Left cardiac atrium (tissue), 4 donors: ENCODE measurements at regions not wholly inside any gene's neighbourhood (a gene's known extent, or its start where the extent isn't known, plus 50 kb on each side); places are given as distances from the start of the nearest gene placed in this dataset.
A peak's percentile ranks its signal among the peaks of the same experiment; 100 is the strongest.
"Not testable (repeated sequence)": the region's sequence is repeated elsewhere in the genome, so short reads cannot be mapped to it uniquely, and the experiment has no call there.

ENCODE experiments used
- ATAC-seq, 2 donors: fragments of 200-7000 bp; cut with Tn5 transposase; one replicate each; pipeline ENCODE4 v1.9.1; 2020; ENCODE audit warnings: mild to moderate bottlenecking in 2 of 2, moderate library complexity in 2 of 2
- DNase-seq: peaks from one replicate; pipeline ENCODE4 v3.0.0-alpha.2; 2020
- intact Hi-C, 2 donors: fragments of 100-400 bp; cut with DNase I; formaldehyde crosslinking; loops; one replicate each; pipeline versions ENCODE4 v1.14.1 to v1.15.1; 2022 to 2023
- donor health status: DM: no; HTN: yes; CAD: no.
- donor health status: DM: no; HTN: yes; CAD: no; lungs with severe emphysema.
- donor health status: DM: yes; HTN: yes; CAD: no.
- donor health status: Dilated cardiomyopathy.

DNA sequence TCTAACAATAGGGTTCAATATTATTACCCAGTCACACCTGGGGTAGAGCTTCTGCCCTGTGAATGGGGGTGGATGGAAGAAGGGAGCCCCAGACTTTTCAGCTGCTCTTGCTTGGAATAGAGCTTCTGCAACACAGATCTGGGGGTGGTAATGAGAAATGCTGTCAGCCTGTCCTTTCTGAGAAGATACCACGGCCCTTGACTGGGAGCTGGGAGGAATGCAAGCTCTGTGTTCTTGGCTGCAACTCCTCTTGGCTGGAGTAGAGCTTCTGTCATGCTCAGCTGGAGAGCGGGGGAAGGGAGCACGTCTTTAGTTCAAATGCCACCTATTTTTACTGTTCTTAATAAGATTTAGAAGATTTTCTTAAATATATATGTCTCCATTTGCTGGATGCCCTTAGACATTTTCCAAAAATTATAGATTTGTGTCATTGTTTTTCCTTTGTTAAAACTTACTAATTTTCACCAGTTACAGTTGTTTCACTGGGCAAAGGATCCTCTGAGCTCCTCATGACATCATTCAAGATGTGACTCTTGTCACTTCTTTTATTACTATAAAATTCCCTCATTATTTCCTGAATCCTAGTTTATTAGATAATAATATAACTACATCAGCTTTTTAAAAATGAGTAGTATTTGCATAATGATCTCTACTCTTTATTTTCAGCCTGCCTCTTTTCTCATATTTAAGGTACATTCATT is 180.0 kb upstream of the TGFBR2 start:
- peak; percentile 99 to 100 for ATAC-seq
- intact Hi-C loops: loop anchor here in 1 of 2 donors (10.0 kb wide), 1 partner anchor 82 kb away; no protein-coding TSS in a partner anchor
- peak; percentile 74 for DNase-seq

- DNase-seq: no peak
- intact Hi-C loops: loop anchor here in 1 of 2 donors (10.0 kb wide), 1 partner anchor 83 kb away; no protein-coding TSS in a partner anchor
Observed at GRCh38 chr3:30428251-30428650, 178.2 kb upstream of the TGFBR2 start.

DNA sequence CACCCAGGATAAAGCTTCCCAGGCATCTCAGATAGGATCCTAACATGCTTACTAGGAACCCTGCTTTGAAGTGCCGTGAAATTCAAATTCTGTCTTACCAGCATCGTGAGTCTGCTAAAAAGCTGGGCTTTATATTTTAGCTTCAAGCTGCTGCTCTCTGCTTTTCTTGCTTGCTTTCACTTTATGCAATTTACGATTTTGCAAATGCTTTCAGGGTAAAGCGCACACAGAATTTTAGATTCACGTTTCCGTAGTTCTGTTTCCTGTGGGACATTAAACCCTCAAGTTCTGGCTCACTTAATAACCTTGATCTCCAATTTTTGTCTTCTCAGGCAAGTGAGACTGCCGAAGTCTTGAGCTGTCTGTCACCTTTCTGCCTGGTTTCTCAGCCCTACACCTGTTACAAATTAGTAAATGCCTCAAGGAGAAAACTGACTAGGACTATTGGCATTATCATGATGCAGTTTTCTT is 170.5 kb upstream of the TGFBR2 start:
- intact Hi-C loops: loop anchor here in 1 of 2 donors (5.0 kb wide), 1 partner anchor 114 kb away; no protein-coding TSS in a partner anchor
- DNase-seq (no peak), ATAC-seq (no peak)

More at GRCh38 chr3:30428251-30428650, 178.2 kb upstream of the TGFBR2 start:
- ATAC-seq: no peak

DNA sequence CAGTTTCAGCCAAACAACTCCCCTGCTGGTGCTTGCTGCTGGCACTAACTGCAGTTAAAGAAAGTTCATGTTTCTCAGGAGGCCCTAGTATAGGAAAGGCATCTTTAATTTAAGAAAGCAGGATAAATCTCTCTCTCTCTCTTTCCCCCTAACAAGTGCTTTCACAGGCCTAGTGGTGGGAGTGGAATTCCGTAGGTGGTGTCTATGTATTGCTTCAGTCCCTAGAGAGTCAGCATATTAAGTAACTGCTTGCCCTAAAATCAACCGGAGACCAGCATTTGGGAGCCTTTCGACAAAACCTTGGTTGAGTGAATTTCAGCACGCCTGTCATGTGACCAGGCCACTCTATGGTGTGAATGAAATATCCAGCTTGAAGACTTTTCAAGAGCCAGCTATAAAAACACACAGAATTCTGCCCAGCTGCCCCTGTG is 169.2 kb upstream of the TGFBR2 start:
- intact Hi-C loops: loop anchor here in 1 of 2 donors (5.0 kb wide), 1 partner anchor 115 kb away; no protein-coding TSS in a partner anchor
- ATAC-seq (peak; percentile 63 to 81), DNase-seq (peak; percentile 36)

GRCh38 chr3:30438126-30438525 is 168.3 kb upstream of the TGFBR2 start:
- intact Hi-C loops: loop anchor here in 1 of 2 donors (5.0 kb wide), 1 partner anchor 116 kb away; no protein-coding TSS in a partner anchor
- DNase-seq: no peak
- no peak for ATAC-seq

DNA sequence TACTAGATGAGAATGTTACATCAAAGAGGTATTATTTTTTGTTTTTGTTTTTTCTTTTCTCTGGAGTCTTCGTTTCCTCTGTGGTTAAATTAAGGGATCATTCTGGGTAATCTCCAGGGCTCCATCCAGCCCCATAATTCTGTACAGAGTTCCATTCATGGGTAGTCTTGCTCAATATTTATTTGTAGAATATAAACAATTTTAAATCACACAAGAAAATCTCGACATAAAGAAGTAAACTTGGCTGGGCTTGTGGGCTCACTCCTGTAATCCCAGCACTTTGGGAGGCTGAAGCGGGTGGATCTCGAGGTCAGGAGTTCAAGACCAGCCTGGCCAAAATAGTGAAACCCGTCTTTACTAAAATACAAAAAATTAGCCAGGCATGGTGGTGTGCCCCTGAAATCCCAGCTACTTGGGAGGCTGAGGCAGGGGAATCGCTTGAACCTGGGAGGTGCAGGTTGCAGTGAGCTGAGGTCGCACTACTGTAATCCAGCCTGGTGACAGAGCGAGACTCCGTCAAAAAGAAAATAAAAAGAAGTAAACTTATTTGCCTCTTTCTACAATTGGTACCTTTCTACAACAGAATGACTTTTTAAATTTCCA is 166.8 kb upstream of the TGFBR2 start:
- no peak for DNase-seq
- intact Hi-C loops: loop anchor here in 1 of 2 donors (5.0 kb wide), 2 partner anchors 117 to 168 kb away; partner anchors contain the start of gene TGFBR2
- ATAC-seq: no peak

DNA sequence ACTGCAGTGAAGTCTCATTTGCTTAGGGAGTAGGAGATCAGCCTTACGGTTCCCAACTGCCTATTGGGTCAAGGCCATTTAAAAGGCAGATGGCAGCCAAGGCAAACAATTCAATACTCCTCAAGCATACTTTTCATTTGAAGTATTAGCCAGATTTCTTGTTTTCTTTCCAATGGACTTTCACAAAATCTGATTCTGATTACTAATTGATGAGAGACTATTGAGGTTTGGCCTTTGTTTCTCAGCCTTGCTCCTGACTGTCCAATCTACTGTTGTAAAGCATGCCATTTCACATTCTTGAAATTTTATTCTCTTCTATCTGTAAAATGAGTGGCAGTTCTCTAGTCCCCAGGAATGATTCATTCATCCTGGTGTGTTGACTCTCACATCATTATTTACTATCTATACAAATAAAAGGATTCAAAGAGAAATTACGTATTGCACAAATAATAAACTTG is 166.2 kb upstream of the TGFBR2 start:
- intact Hi-C loops: loop anchor here in 1 of 2 donors (5.0 kb wide), 1 partner anchor 167 kb away; the partner anchor contains the start of gene TGFBR2
- no peak for DNase-seq
- peak in 1 of 2 donors; percentile 52 for ATAC-seq

- intact Hi-C loops: loop anchor here in 1 of 2 donors (5.0 kb wide), 1 partner anchor 166 kb away; the partner anchor contains the start of gene TGFBR2
- ATAC-seq (peak; percentile 86), DNase-seq (no peak)
Observed at GRCh38 chr3:30440880-30441279, 165.5 kb upstream of the TGFBR2 start.

GRCh38 chr3:30443756-30444673 is 162.4 kb upstream of the TGFBR2 start:
- intact Hi-C loops: loop anchor here in 1 of 2 donors (5.0 kb wide), 1 partner anchor 163 kb away; the partner anchor contains the start of gene TGFBR2
- DNase-seq: no peak
- ATAC-seq: no peak

GRCh38 chr3:30448450-30449289 is 157.7 kb upstream of the TGFBR2 start:
- intact Hi-C loops: no loop called here
- no peak for DNase-seq
- no peak for ATAC-seq

- no peak for ATAC-seq
- DNase-seq: no peak
- intact Hi-C loops: no loop called here
Observed at GRCh38 chr3:30449290-30449632, 157.1 kb upstream of the TGFBR2 start.

DNA sequence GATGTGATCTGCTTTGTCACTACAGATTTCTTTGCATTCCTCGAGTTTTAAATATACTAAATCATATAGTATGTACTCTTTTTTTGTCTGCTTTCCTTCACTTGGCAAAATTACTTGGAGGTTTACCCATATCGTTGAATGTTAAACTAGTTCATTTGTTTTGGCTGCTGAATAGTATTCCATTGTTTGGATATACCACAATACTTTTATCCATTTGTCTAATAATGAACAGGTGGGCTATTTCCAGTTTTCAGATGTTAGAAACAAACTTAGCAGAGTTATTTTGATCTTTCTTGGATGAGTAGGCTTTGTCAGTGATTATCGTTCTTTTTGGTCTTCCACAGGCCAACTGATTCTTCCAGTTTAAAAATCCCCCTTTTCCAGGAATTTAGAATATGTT is 154.0 kb upstream of the TGFBR2 start:
- no peak for ATAC-seq
- intact Hi-C loops: loop anchor here in 1 of 2 donors (10.0 kb wide), 1 partner anchor 232 kb away; no protein-coding TSS in a partner anchor
- DNase-seq: no peak

GRCh38 chr3:30453360-30454039 is 152.9 kb upstream of the TGFBR2 start:
- DNase-seq (no peak), ATAC-seq (peak; percentile 31 to 64)
- intact Hi-C loops: loop anchor here in 1 of 2 donors (10.0 kb wide), 1 partner anchor 231 kb away; no protein-coding TSS in a partner anchor

DNA sequence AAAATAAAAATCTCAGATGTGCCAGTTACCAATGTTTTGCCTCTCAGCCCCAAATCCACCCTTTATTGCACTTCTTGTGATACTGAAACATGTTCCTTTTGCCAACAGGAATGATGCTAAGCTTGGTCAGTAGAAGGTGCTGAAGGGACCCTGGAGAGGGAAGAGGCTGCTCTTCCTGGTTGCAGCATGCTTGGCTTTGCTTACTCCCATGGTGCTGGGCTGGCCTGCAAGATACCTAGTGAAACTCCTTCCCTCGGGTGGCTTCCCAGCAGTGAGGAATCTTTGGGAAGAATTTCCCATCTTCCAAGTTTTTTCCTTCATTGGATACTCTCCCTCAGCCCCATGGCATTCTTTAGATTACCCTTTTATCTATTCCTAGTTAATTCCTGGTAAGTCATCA is 151.8 kb upstream of the TGFBR2 start:
- DNase-seq (no peak), ATAC-seq (no peak)

GRCh38 chr3:30455112-30455511 is 151.3 kb upstream of the TGFBR2 start:
- not testable (repeated sequence) for DNase-seq, ATAC-seq
- intact Hi-C loops: loop anchor here in 1 of 2 donors (5.0 to 10.0 kb wide), 2 partner anchors 152 to 230 kb away; partner anchors contain the start of gene TGFBR2

More for the DNA sequence above, 151.8 kb upstream of the TGFBR2 start:
- intact Hi-C loops: loop anchor here in 1 of 2 donors (5.0 to 10.0 kb wide), 2 partner anchors 153 to 230 kb away; partner anchors contain the start of gene TGFBR2

DNA sequence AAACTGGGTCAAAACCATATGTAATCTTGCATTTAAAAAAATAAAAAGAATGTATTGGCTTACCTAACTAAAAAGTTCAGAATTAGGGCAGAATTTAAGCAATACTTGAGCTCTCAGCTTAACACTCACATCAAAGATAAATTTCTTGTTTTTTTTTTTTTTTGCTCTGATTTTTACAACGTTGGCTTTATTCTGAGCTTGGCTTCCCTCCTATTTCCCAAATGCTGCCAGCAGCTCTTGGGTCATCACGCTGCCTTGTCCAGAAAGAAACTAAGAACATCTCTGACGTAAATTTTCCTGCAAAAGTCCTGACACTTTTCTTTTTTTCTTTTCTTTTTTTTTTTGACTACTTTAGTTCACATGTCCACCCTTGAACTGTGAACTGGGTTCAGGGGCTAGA is 150.6 kb upstream of the TGFBR2 start:
- intact Hi-C loops: loop anchor here in 1 of 2 donors (5.0 to 10.0 kb wide), 2 partner anchors 151 to 229 kb away; partner anchors contain the start of gene TGFBR2
- ATAC-seq (peak; percentile 72 to 84), DNase-seq (no peak)

DNA sequence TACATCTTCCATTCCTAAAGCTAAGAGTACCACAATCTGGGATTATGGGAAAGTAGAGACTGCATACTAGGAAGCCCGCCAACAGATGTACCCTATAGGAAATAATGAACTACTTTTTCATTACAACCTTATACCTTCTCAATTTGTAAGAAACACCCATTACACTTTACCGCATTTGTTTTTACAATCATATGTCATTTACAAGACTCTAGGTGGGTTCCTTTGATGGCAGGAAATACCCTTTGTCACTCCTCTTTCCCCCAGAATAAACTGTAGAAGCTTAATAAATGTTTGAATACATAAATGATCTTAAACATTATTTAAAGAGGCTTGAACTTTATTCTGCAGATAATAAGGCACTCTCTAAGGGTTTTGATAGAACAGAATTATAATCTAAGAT is 150.1 kb upstream of the TGFBR2 start:
- intact Hi-C loops: loop anchor here in 1 of 2 donors (5.0 to 10.0 kb wide), 2 partner anchors 151 to 229 kb away; partner anchors contain the start of gene TGFBR2
- DNase-seq: no peak

More for the DNA sequence above, 150.1 kb upstream of the TGFBR2 start:
- ATAC-seq: no peak
